GM18511 (cell line): ENCODE measurements at regions not wholly inside any gene's neighbourhood (a gene's known extent, or its start where the extent isn't known, plus 50 kb on each side); places are given as distances from the start of the nearest gene placed in this dataset.
"Not testable (repeated sequence)": the region's sequence is repeated elsewhere in the genome, so short reads cannot be mapped to it uniquely, and the experiment has no call there.

Experiments
- ATAC-seq: cut with Tn5 transposase; IDR thresholded peaks from one replicate; pipeline ENCODE4 v1.9.1; 2021; ENCODE audit warnings: mild to moderate bottlenecking, moderate library complexity; ENCODE audit not compliant: unreplicated experiment

DNA sequence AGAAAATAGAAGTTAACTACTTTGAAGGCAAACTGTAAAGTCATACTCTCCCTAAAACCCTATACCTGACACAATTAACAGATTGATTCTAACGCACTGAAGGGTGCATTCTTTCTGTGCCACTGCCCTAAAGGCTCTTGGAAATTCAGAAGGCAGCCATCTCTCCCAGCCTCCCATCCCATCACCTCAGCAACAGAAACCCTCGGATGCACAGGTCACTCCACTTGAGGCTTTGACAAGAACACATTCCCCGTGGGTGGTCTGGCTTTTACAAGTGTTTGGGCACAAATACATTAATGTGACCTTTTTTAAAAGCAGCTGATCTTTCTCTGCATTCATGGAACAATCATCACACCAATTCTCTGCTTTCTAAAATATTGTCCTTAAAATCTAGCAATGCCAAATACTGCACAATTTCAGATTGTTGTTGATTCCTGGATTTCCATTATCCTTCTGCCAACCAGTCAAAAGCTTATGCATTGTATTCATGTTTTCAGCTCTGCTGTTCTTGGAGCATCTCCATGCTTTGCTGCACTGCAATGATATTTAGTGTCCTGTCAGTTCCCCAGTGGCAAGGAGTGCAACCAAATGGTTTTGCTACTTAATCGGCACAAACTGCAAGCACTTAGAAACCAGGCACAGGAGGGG is 175.6 kb downstream of the TMEM161B start:
- no peak for ATAC-seq

DNA sequence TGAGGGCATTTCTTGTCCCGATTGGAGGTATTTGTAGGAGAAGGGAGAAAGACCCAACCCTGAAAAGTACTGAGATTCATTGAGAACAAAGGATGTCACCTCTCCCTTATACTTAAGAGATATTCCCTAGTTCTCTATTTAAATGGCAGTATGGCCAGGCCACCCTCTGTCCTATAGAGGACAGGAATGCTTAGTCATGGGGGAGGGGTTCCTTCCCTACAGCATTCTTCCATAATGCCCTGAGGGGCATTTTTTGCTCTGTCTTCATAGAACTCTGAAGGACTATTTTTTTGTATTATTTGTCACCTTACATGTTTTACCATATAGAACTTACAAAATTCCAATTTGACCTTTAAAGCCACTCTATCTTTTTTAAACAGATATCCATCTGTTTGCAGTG is 176.3 kb downstream of the TMEM161B start:
- ATAC-seq = no peak

DNA sequence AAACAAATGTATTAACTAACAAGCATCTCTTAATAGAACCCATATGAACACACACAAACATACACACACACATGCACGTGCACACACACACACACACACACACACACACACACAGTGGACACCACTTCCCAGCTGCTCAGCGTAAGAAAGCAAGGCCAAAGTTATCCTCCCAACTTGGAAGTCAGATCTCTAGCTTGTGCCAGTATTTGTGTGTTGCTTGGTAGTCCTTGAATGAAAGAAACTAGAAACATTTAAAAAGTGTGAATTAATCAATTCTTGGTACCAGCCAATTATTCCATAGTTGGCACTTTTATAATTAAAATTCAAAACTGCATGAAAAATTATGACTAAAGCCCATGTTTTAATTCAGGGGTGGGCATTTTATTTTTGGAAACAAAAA is 178.1 kb downstream of the TMEM161B start:
- ATAC-seq = no peak

DNA sequence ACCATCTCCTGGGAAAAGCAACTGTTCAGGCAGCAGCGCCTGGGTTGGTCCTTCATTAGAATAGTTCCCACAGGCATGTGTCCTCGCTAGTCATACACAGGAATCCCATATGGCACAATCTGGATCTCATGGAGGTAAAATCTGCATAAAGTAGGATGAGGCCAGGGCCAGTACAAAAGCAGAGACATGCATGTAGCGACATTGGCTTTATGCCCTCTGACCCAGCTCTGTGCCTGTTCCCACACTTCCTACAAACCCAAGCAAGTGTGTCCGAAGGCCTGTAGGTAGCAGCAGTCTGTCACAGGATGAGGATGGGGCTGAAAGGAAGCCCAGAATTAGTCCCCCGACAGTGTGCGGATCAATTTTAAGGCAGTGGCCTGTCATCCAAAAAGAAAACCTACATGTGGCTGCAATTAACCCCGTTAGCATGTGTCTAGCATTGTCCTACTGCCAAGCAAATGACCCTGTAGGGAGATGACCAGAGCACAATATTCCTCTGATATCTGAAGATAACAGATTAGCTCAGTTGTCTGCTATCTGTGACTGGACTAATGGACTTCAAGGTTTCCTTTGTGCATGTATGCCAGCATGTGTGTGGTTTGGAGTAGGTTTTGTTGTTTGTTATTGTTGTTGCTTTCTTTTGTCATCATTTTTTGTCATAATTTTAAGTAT is 178.8 kb downstream of the TMEM161B start:
- no peak for ATAC-seq

GRCh38 chr5:88085462-88085861 is 183.2 kb downstream of the TMEM161B start:
- ATAC-seq = no peak

- ATAC-seq = no peak
These were observed 186.8 kb downstream of the TMEM161B start for GRCh38 chr5:88081877-88082276.

DNA sequence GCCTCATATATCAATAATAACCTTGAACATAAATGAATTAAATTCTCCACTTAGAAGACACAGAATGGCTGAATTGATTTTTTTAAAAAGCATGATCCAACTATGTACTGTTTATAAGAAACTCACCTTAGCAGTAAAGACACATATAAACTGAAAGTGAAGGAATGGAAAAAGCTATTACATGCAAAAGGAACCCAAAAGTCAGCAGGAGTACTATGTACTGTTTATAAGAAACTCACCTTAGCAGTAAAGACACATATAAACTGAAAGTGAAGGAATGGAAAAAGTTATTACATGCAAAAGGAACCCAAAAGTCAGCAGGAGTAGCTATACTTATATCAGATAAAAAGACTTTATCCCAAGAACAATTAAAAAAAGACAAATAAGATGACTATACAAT is 204.8 kb downstream of the TMEM161B start:
- no peak for ATAC-seq

GRCh38 chr5:88060194-88060593 is 208.5 kb downstream of the TMEM161B start:
- ATAC-seq = no peak

GRCh38 chr5:88058625-88059024 is 210.0 kb downstream of the TMEM161B start:
- ATAC-seq = no peak

- ATAC-seq = not testable (repeated sequence)
These were observed 216.2 kb downstream of the TMEM161B start for GRCh38 chr5:88052468-88052867.

GRCh38 chr5:88051148-88051547 is 217.5 kb downstream of the TMEM161B start:
- ATAC-seq = no peak

GRCh38 chr5:88049737-88050136 is 218.9 kb downstream of the TMEM161B start:
- no peak for ATAC-seq

DNA sequence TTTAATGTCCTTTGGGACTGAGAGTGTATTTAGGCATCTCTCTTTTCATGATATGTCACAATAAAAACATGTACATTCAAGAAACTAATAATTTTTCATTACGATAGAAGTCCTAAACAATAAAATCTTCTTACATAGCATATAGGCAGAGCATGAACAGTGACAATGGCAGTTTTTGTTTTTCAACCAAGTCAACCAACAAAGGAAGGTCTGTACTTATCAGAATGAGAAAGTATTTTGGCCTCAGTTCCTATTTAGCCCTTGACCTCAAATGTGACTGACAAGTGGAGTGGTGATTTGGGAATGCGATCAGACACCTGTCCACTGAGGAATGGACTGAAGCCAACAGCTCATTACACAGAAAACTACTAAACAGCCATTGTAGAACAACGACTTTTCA is 219.5 kb downstream of the TMEM161B start:
- no peak for ATAC-seq

GRCh38 chr5:88045931-88046461 is 222.6 kb downstream of the TMEM161B start:
- ATAC-seq = no peak

GRCh38 chr5:88045165-88045564 is 223.5 kb downstream of the TMEM161B start:
- ATAC-seq = no peak

DNA sequence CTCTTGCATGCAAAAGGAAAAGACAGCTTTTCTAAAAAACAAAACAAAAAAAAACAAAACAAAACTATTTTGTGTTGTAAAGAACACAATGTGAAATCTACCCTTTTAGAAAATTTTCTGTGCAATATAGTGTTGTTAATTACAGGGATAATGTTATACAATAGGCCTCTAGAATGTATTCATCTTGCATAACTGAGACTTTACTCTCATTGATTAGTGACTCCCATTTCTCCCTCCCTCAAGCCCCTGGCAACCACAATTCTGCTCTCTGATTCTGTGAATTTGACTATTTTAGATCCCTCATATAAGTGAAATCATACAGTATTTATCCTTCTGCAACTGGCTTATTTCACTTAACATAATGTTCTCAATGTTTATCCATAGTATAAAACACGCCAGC is 234.1 kb downstream of the TMEM161B start:
- ATAC-seq = no peak

- ATAC-seq = no peak
These were observed 235.5 kb downstream of the TMEM161B start for GRCh38 chr5:88033191-88033590.

GRCh38 chr5:88029011-88029410 is 239.6 kb downstream of the TMEM161B start:
- no peak for ATAC-seq

DNA sequence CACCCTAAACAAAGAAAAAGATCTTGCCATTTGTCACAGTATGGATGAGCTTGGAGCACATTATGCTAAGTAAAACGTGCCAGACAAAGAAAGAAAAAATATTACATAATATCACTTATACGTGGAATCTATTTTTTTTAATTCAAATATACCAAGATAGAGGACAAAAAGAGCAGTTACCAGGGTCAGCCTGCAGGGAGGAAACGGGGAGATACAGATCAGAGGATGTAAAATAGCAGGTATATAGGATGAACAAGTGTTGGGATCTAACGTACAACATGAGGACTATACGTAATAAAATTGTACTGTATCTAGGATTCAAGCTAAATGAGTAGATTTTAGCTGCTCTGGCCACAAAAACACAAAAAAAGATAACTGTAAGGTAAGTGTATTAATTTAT is 247.5 kb downstream of the TMEM161B start:
- ATAC-seq = no peak

DNA sequence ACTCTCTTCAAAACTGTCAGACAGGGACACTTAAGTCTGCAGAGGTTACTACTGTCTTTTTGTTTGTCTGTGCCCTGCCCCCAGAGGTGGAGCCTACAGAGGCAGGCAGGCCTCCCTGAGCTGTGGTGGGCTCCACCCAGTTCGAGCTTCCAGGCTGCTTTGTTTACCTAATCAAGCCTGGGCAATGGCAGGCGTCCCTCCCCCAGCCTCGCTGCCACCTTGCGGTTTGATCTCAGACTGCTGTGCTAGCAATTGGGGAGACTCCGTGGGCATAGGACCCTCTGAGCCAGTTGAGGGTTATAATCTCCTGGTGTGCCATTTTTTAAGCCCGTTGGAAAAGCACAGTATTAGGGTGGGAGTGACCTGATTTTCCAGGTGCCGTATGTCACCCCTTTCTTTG is 253.7 kb downstream of the TMEM161B start:
- ATAC-seq = not testable (repeated sequence)

DNA sequence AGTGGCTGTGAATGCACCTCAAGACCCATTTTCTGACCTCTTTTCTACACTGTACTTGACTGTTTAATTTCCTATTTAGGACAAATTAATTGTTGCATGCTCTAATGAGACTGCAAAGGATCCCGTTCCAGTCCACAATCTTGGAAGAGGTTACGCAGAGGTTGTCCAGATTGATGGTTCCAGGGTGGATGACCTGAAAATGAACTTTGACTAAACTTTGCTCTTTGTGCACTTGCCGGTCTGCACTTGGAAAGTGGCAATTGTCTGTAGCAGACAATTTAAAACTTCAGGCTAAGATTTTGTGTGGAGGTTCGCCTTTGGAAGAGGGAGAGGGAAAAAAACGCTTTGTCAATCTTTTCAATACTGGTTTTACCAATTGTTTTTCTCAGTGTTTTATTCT is 267.8 kb downstream of the TMEM161B start:
- no peak for ATAC-seq

GRCh38 chr5:87997662-87998061 is 271.0 kb downstream of the TMEM161B start:
- no peak for ATAC-seq

DNA sequence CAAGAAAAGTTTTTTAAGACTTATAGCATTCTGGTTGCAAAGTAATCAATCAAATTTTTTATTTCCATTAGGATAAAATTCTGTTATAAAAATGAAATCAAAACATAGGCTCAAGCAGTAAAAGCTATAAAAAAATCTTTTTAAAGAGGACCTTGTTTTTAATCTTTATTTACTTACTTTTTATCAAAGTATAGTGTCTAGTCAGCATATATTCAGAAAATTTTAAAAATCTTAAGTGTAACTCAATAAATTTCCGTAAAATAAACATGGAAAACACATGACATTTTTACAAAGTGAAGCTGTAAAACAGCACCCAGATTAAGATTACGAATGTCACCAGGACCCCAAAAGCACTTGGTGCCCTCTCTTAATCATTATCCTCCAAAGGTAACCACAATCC is 302.4 kb downstream of the TMEM161B start:
- no peak for ATAC-seq
